GM12874 (cell line): ENCODE measurements at regions not wholly inside any gene's neighbourhood (a gene's known extent, or its start where the extent isn't known, plus 50 kb on each side); places are given as distances from the start of the nearest gene placed in this dataset.

Experiments
- CTCF ChIP-seq: IDR thresholded peaks from 2 replicates; pipeline ENCODE4 v1.5.1; 2011; ENCODE audit warnings: low read depth, mild to moderate bottlenecking, control low read depth, low read length, moderate library complexity; ENCODE audit not compliant: insufficient read depth

GRCh38 chr13:67964986-67965385, 734.9 kb upstream of the PCDH9 start:
- TF ChIP-seq CTCF = no peak

- no peak for TF ChIP-seq CTCF
Observed at GRCh38 chr13:67964091-67964490, 734.0 kb upstream of the PCDH9 start.

DNA sequence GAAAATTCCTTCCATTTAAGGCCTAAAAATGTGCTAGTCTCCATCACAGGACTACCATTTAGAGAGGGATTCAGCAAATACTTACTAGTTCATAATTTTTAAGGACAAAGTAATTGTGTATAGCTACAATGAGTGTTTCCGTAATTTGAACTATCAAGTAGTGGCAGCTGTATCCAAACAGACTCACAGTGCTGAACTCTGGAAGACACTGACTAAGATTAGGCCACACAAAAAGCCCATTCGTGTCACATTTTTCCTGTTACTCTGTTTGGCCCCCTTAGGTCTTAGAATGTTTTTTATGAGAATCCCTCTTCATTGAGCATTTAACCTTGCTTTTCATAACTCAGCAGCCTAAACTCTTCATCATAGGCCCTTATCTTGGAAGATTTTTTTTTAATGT, 731.2 kb upstream of the PCDH9 start:
- TF ChIP-seq CTCF = no peak

DNA sequence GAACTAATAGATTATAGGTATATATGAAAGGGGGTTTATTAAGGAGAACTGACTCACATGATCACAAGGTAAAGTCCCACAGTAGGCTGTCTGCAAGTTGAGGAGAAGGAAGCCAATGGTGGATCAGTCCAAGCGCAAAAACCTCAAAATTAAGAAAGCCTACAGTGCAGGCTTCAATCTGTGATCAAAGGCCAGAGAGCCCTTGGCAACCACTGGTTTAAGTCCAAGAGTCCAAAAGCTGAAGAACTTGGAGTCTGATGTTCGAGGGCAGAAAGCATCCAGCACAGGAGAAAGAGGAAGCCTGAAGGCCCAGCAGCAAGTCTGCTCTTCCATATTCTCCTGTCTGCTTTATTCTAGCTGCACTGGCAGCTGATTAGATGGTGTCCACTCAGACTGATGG, 721.3 kb upstream of the PCDH9 start:
- TF ChIP-seq CTCF = no peak

DNA sequence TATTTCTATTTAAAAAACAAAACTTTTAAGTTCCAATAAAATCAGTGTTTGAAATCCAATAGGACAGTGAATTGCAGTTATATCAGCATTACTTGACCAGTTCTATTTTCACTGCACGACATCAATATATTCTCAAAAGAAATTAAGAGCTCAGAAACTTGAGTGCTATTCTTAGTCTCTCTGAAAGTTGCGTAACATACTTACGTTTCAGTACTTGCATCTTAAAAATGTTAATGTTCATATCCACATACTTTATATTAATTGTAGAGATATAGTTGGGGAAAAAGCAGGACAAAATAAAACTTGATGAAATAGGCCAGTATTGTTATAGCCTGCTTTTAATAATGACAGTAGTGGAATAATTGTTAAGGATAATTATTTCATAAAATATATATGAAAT, 720.5 kb upstream of the PCDH9 start:
- TF ChIP-seq CTCF = no peak

GRCh38 chr13:67946131-67946530, 716.0 kb upstream of the PCDH9 start:
- TF ChIP-seq CTCF = no peak

DNA sequence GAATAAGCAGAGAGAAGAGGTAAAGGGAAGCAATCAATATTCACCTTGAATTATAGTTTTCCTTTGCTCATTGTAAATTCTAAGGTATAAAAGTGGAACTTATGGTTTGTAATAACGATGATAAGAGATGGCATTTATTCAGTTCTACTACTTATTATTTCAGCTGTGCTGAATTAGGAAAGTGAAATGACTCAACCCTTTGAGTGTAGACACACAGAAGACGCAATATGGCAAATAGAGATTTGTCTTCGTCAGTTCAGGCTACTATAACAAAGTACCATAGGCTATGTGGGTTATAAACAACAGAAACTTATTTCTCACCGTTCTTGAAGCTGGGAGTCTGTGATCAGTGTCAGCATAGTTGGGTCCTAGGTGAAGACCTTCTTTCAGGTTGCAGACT, 713.0 kb upstream of the PCDH9 start:
- TF ChIP-seq CTCF = no peak

DNA sequence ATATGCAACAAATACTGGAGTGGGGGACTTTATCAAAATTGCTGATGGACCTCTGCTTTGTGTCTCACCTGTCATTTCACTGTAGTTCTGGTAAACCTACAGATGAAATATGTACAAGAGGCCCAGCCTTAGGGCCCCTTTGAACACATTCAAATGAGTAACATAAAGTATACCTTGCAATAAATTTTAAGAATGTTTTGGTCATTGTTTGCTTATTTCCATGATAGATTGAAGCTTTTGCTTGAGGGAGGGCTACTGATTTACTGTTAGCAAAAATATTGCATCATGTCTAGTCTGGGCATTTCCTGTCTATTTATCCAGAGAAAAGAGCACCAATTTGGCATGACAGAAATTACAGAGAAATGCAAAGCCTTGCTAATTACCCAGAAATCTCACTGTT, 705.5 kb upstream of the PCDH9 start:
- TF ChIP-seq CTCF = no peak
